H1 (cell line): ENCODE measurements at regions not wholly inside any gene's neighbourhood (a gene's known extent, or its start where the extent isn't known, plus 50 kb on each side); places are given as distances from the start of the nearest gene placed in this dataset.

Source experiments
- CTCF ChIA-PET: fragments of 300-600 bp; sonication (Branson Sonifier 250); formaldehyde crosslinking; loops from one replicate; lab custom pipeline; 2021; ENCODE audit not compliant: partially characterized antibody; lab: Charles Lee
- POLR2A ChIA-PET: fragments of 300-600 bp; sonication (Branson Sonifier 250); formaldehyde crosslinking; loops from one replicate; lab custom pipeline; 2021; ENCODE audit warnings: inconsistent platforms; ENCODE audit not compliant: partially characterized antibody; lab: Charles Lee
- DNase-seq, 2 experiments: peaks; one replicate each; pipeline versions ENCODE4 v3.0.0 to v3.0.0-alpha.2; 2010 to 2022; ENCODE audit warnings: low spot score in 2 of 2, low read depth in 1 of 2, mixed read lengths in 1 of 2
- FAIRE-seq: peaks from 2 replicates; lab custom pipeline; 2011; peaks lifted over from hg19 to GRCh38; lab: Jason Lieb, UNC
- H2AFZ ChIP-seq: 2 replicates; pipeline ENCODE4 v1.8.1; 2012; ENCODE audit warnings: low read length, inconsistent platforms
- H2AK5ac ChIP-seq: 2 replicates; pipeline ENCODE4 v1.6.1; 2013; ENCODE audit warnings: low read depth, low read length
- H2BK120ac ChIP-seq: replicated peaks from 2 replicates; pipeline ENCODE3; 2013; ENCODE audit warnings: low read depth, low read length, inconsistent platforms
- H2BK12ac ChIP-seq: 2 replicates; pipeline ENCODE4 v1.6.1; 2013; ENCODE audit warnings: low read depth, low read length
- H2BK15ac ChIP-seq: 2 replicates; pipeline ENCODE4 v1.6.1; 2013; ENCODE audit warnings: low read length
- H2BK20ac ChIP-seq: 2 replicates; pipeline ENCODE4 v1.6.1; 2013; ENCODE audit warnings: low read length
- H2BK5ac ChIP-seq: 2 replicates; pipeline ENCODE4 v1.6.1; 2013; ENCODE audit warnings: low read depth, low read length
- H3K14ac ChIP-seq: 2 replicates; pipeline ENCODE4 v1.6.1; 2013; ENCODE audit warnings: inconsistent platforms; ENCODE audit not compliant: insufficient read length
- H3K18ac ChIP-seq: 2 replicates; pipeline ENCODE4 v1.6.1; 2013; ENCODE audit warnings: low read length; ENCODE audit errors: extremely low read depth
- H3K23ac ChIP-seq: 2 replicates; pipeline ENCODE4 v1.6.1; 2013; ENCODE audit warnings: inconsistent platforms; ENCODE audit not compliant: insufficient read length
- H3K23me2 ChIP-seq: 2 replicates; pipeline ENCODE4 v1.6.1; 2013; ENCODE audit warnings: low read depth, low read length
- H3K27ac ChIP-seq: 2 replicates; pipeline ENCODE4 v1.6.1; 2011; ENCODE audit warnings: low read depth, low read length, inconsistent platforms
- H3K27me3 ChIP-seq, 4 experiments: replicated peaks in 1 of 4; 1 replicate in 1 of 4; 2 replicates in 3 of 4; pipeline versions ENCODE4 v1.6.1 to v1.8.1; 2011 to 2013; ENCODE audit warnings: low read length in 3 of 4, mild to moderate bottlenecking in 3 of 4, inconsistent platforms in 2 of 4, mixed read lengths in 2 of 4, moderate library complexity in 1 of 4; ENCODE audit not compliant: control insufficient read depth in 3 of 4, insufficient read depth in 3 of 4; ENCODE audit errors: extremely low read depth in 1 of 4
- H3K36me3 ChIP-seq, 4 experiments: 2 replicates each; pipeline versions ENCODE4 v1.6.1 to v1.8.1; 2011 to 2013; ENCODE audit warnings: mild to moderate bottlenecking in 4 of 4, low read length in 3 of 4, moderate library complexity in 2 of 4, control low read depth in 1 of 4, inconsistent platforms in 1 of 4; ENCODE audit not compliant: insufficient read depth in 4 of 4, control insufficient read depth in 2 of 4
- H3K4ac ChIP-seq: replicated peaks from 2 replicates; pipeline ENCODE3; 2013; ENCODE audit warnings: low read length, low read depth, mixed read lengths, inconsistent platforms; ENCODE audit not compliant: insufficient read length
- H3K4me1 ChIP-seq, 4 experiments: replicated peaks in 1 of 4; 1 replicate in 1 of 4; 2 replicates in 3 of 4; pipeline versions ENCODE4 v1.6.1 to v1.8.1; 2011 to 2013; ENCODE audit warnings: low read length in 3 of 4, inconsistent platforms in 2 of 4, mixed read lengths in 1 of 4; ENCODE audit not compliant: insufficient read depth in 4 of 4, control insufficient read depth in 3 of 4
- H3K4me2 ChIP-seq, 2 experiments: 2 replicates each; pipeline versions ENCODE4 v1.6.1 to v1.8.1; 2011 to 2013; ENCODE audit warnings: low read depth in 2 of 2, low read length in 2 of 2, control low read depth in 1 of 2, inconsistent platforms in 1 of 2, mild to moderate bottlenecking in 1 of 2; ENCODE audit not compliant: insufficient read depth in 1 of 2
- H3K4me3 ChIP-seq, 4 experiments: fragments of 200-600, 300-600 bp in 1 of 4; sonication (generic), shearing (Covaris generic), sonication (Bioruptor Twin) in 1 of 4; 2 replicates each; pipeline versions ENCODE4 v1.5.1 to v1.8.1; 2011 to 2016; ENCODE audit warnings: low read length in 4 of 4, low read depth in 3 of 4, control low read depth in 2 of 4, inconsistent platforms in 2 of 4, mild to moderate bottlenecking in 2 of 4, mixed read lengths in 1 of 4, moderate library complexity in 1 of 4; ENCODE audit not compliant: insufficient read depth in 2 of 4; ENCODE audit errors: extremely low read depth in 1 of 4
- H3K56ac ChIP-seq: replicated peaks from 2 replicates; pipeline ENCODE3; 2013; ENCODE audit warnings: low read depth, mild to moderate bottlenecking, mixed read lengths, low read length, inconsistent platforms; ENCODE audit not compliant: insufficient read length
- H3K79me1 ChIP-seq: 2 replicates; pipeline ENCODE4 v1.6.1; 2013; ENCODE audit warnings: low read depth, low read length, control low read depth
- H3K79me2 ChIP-seq, 2 experiments: 2 replicates each; pipeline versions ENCODE4 v1.6.1 to v1.8.1; 2012 to 2013; ENCODE audit warnings: low read length in 2 of 2, mild to moderate bottlenecking in 2 of 2, inconsistent platforms in 1 of 2; ENCODE audit not compliant: insufficient read depth in 2 of 2, control insufficient read depth in 1 of 2
- H3K9ac ChIP-seq, 4 experiments: replicated peaks in 1 of 4; 1 replicate in 1 of 4; 2 replicates in 3 of 4; pipeline versions ENCODE4 v1.6.1 to v1.8.1; 2011 to 2013; ENCODE audit warnings: low read depth in 3 of 4, low read length in 3 of 4, control low read depth in 2 of 4, mild to moderate bottlenecking in 2 of 4, moderate library complexity in 2 of 4, inconsistent platforms in 1 of 4; ENCODE audit errors: extremely low read depth in 1 of 4
- H3K9me3 ChIP-seq, 2 experiments: 2 replicates each; pipeline versions ENCODE4 v1.6.1 to v1.8.1; 2012 to 2013; ENCODE audit warnings: mild to moderate bottlenecking in 2 of 2, moderate library complexity in 2 of 2, control low read depth in 1 of 2, inconsistent platforms in 1 of 2, low read depth in 1 of 2, low read length in 1 of 2, mixed read lengths in 1 of 2; ENCODE audit not compliant: insufficient read depth in 2 of 2
- H4K20me1 ChIP-seq, 2 experiments: replicated peaks in 1 of 2; 2 replicates each; pipeline versions ENCODE3 to v1.8.1; 2011 to 2013; ENCODE audit warnings: inconsistent platforms in 2 of 2, low read length in 2 of 2, mild to moderate bottlenecking in 1 of 2; ENCODE audit not compliant: insufficient read depth in 2 of 2, control insufficient read depth in 1 of 2
- H4K5ac ChIP-seq: 2 replicates; pipeline ENCODE4 v1.6.1; 2013; ENCODE audit warnings: low read length, low read depth, mixed read lengths, inconsistent platforms; ENCODE audit not compliant: insufficient read length
- H4K8ac ChIP-seq: 2 replicates; pipeline ENCODE4 v1.8.0; 2013; ENCODE audit warnings: mild to moderate bottlenecking, moderate library complexity, low read length, inconsistent platforms; ENCODE audit not compliant: insufficient read depth; ENCODE audit errors: extremely low read depth
- H4K91ac ChIP-seq: replicated peaks from 2 replicates; pipeline ENCODE3; 2013; ENCODE audit warnings: low read length, mixed read lengths, inconsistent platforms; ENCODE audit not compliant: insufficient read length
- CBX8 ChIP-seq: fragments of 300-800, 300-1000 bp; sonication (generic); IDR thresholded peaks from 2 replicates; pipeline ENCODE4 v1.7.1; 2016; ENCODE audit warnings: low read depth, low read length, borderline replicate concordance
- HDAC2 ChIP-seq, 2 experiments: fragments of 300-600 bp in 1 of 2; sonication (generic) in 1 of 2; IDR thresholded peaks; 2 replicates each; pipeline ENCODE4 v1.6.1; 2011 to 2012; ENCODE audit warnings: low read depth in 2 of 2, low read length in 2 of 2, mild to moderate bottlenecking in 2 of 2, moderate library complexity in 2 of 2, borderline replicate concordance in 1 of 2, inconsistent platforms in 1 of 2
- JUND ChIP-seq: IDR thresholded peaks from 2 replicates; pipeline ENCODE4 v1.6.1; 2011; ENCODE audit warnings: mild to moderate bottlenecking, improper control_type of control experiment, low read length
- KDM1A ChIP-seq: fragments of 200-600, 300-600 bp; sonication (generic); IDR thresholded peaks from 2 replicates; pipeline ENCODE4 v1.7.1; 2016; ENCODE audit warnings: mild to moderate bottlenecking, low read length, borderline replicate concordance
- POLR2A ChIP-seq, 2 experiments: IDR thresholded peaks; 1 replicate in 1 of 2; 2 replicates in 1 of 2; pipeline ENCODE4 v1.6.1; 2011; ENCODE audit warnings: low read depth in 2 of 2, low read length in 2 of 2, mild to moderate bottlenecking in 2 of 2; ENCODE audit errors: control extremely low read depth in 1 of 2
- SAP30 ChIP-seq: fragments of 300-600 bp; sonication (generic); IDR thresholded peaks from 2 replicates; pipeline ENCODE4 v1.7.1; 2012; ENCODE audit warnings: low read length, moderate library complexity, mild to moderate bottlenecking, inconsistent platforms; ENCODE audit not compliant: insufficient read depth, insufficient replicate concordance
- SIN3A ChIP-seq, 2 experiments: IDR thresholded peaks in 1 of 2; conservative IDR thresholded peaks in 1 of 2; 2 replicates each; pipeline ENCODE4 v1.6.1; 2011 to 2012; ENCODE audit warnings: low read length in 2 of 2, improper control_type of control experiment in 1 of 2, low read depth in 1 of 2, mild to moderate bottlenecking in 1 of 2
- TAF1 ChIP-seq: IDR thresholded peaks from 2 replicates; pipeline ENCODE4 v1.6.1; 2011; ENCODE audit warnings: mild to moderate bottlenecking, low read depth, low read length
- TEAD4 ChIP-seq: IDR thresholded peaks from 2 replicates; pipeline ENCODE4 v1.6.1; 2012; ENCODE audit warnings: low read depth, low read length, inconsistent platforms, mixed read lengths
- YY1 ChIP-seq: IDR thresholded peaks from 2 replicates; pipeline ENCODE4 v1.6.1; 2011; ENCODE audit warnings: low read depth, mild to moderate bottlenecking, low read length
- whole genome bisulfite sequencing, 2 experiments: shearing (Covaris generic) in 1 of 2; methylation state at CpG; one replicate each; pipeline versions ENCODE4 v1.1.6 to v1.1.7; 2013 to 2015; ENCODE audit warnings: low lambda C conversion rate in 2 of 2, mixed read lengths in 2 of 2, inconsistent platforms in 1 of 2, low coverage in 1 of 2, missing lambda C conversion rate in 1 of 2; ENCODE audit not compliant: insufficient replicate concordance in 2 of 2, insufficient coverage in 1 of 2, insufficient read length in 1 of 2; ENCODE audit errors: extremely low coverage in 1 of 2, missing lambda C conversion rate in 1 of 2; 5-methylcytosine and 5-hydroxymethylcytosine counted together

- no peak overlapping the region for H3K56ac ChIP-seq
- no peaks in the 10 kb centered on the region for H3K4me1 ChIP-seq
- no peaks in the 10 kb centered on the region; the same call in 1 of the 2 replicates for H3K23me2 ChIP-seq
- H4K91ac ChIP-seq: no peak overlapping the region
- no peak for TF ChIP-seq TAF1
- no peak for TF ChIP-seq SAP30
- TF ChIP-seq TEAD4: no peak
- TF ChIP-seq CBX8: no peak
- no peak for TF ChIP-seq YY1
- TF ChIP-seq KDM1A: no peak
- no peak for TF ChIP-seq SIN3A (conservative IDR thresholded peaks at IDR 0.05 in 1 of 2, IDR thresholded peaks at IDR 0.05 in 1 of 2; ENCODE audit: low read depth in 1 of 2, low read length in 2 of 2)
- TF ChIP-seq JUND: no peak
- TF ChIP-seq HDAC2 (IDR thresholded peaks at IDR 0.05; ENCODE audit: borderline replicate concordance in 1 of 2, low read depth in 2 of 2, low read length in 2 of 2): no peak
- no peak for TF ChIP-seq POLR2A (IDR thresholded peaks at IDR 0.05; ENCODE audit: control extremely low read depth in 1 of 2, low read depth in 2 of 2, low read length in 2 of 2)
- TF ChIP-seq, all 59 proteins: peak for 0
- Histone ChIP-seq H3K4ac (no peak overlapping the region), H2AFZ (no peak overlapping the region), H2BK15ac (no peak overlapping the region), H3K79me1 (no peaks in the 10 kb centered on the region), H2BK120ac (no peak overlapping the region), H3K9ac (no peak overlapping the region), H2BK12ac (no peak overlapping the region), H3K36me3 (no peaks in the 10 kb centered on the region), H3K23ac (no peak overlapping the region), H3K4me3 (no peak overlapping the region), H3K27ac (no peak overlapping the region), H3K9me3 (no peaks in the 10 kb centered on the region; a peak in 1 of 4 replicates), H3K79me2 (no peaks in the 10 kb centered on the region), H2AK5ac (no peak overlapping the region), H4K20me1 (no peaks in the 10 kb centered on the region), H3K18ac (no peak overlapping the region), H2BK5ac (no peak overlapping the region), H4K8ac (no peak overlapping the region), H3K4me2 (no peak overlapping the region), H2BK20ac (no peak overlapping the region), H3K14ac (no peak overlapping the region), H4K5ac (no peak overlapping the region), H3K27me3 (no peaks in the 10 kb centered on the region)
- CTCF ChIA-PET: interaction anchor here (0.6 kb wide), 1 partner anchor 10 kb away, joined by 3 read pairs; no protein-coding TSS in a partner anchor
- DNase-seq (no peak), FAIRE-seq (no peak)
- 64% methylated on average over 3 of the region's 3 CpGs; no CpG with 5 or more reads in 1 of the 2 experiments for WGBS, 2 experiments
- POLR2A ChIA-PET: no interaction called here
These were observed 174.2 kb upstream of the ECI2 start for GRCh38 chr6:4309540-4309939.
